Neural cell (in vitro differentiated cells): ENCODE measurements at regions not wholly inside any gene's neighbourhood (a gene's known extent, or its start where the extent isn't known, plus 50 kb on each side); places are given as distances from the start of the nearest gene placed in this dataset.

Experiments
- EP300 ChIP-seq: fragments of 450-650 bp; conservative IDR thresholded peaks from 2 replicates; pipeline ENCODE4 v1.6.1; 2014; ENCODE audit warnings: antibody characterized with exemption, mild to moderate bottlenecking, moderate library complexity; ENCODE audit not compliant: poor library complexity, severe bottlenecking
- EZH2 ChIP-seq: fragments of 200-600, 300-800 bp; shearing (Covaris generic), sonication (generic); IDR thresholded peaks from 2 replicates; pipeline ENCODE4 v1.6.1; 2014; ENCODE audit warnings: antibody characterized with exemption, low read length, borderline replicate concordance, mild to moderate bottlenecking; ENCODE audit not compliant: insufficient read depth, poor library complexity, severe bottlenecking
- MXI1 ChIP-seq: fragments of 450-650 bp; conservative IDR thresholded peaks from 2 replicates; pipeline ENCODE4 v1.6.1; 2014; ENCODE audit warnings: antibody characterized with exemption, mild to moderate bottlenecking; ENCODE audit not compliant: poor library complexity, severe bottlenecking
- TF ChIP-seq, protein P1 (sequence below): fragments of 450-650 bp; IDR thresholded peaks from 2 replicates; pipeline ENCODE4 v1.5.1; 2014; ENCODE audit warnings: antibody characterized with exemption, mild to moderate bottlenecking, moderate library complexity; ENCODE audit not compliant: poor library complexity, severe bottlenecking

DNA sequence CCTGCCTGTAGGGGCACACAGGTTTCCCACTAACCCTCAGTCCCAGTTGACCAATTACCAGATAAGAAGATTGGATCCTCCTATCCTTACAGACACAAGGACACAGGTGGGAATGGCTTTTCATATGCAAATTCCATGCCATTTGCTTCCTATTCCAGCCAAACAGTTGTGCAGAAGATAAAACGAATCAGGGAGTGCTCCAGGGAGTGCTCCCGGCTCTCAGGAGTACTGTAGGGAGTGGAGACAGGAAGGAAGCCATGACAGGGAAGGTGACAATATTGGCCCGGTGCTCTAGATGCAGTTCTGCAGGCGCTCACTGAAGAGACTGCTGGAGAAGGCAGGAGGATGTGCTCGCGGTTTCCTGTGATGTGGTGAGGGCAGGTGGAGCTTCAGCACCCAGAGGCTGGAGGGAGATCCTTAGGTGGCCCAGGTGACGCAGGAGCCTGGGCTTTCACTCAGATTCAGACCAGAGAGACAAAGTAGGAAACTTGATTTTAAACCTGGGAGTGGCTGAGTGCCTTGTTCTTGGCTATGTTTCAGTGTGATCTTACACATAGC, 260.0 kb downstream of the AUH start:
- TF ChIP-seq, protein P1, sequence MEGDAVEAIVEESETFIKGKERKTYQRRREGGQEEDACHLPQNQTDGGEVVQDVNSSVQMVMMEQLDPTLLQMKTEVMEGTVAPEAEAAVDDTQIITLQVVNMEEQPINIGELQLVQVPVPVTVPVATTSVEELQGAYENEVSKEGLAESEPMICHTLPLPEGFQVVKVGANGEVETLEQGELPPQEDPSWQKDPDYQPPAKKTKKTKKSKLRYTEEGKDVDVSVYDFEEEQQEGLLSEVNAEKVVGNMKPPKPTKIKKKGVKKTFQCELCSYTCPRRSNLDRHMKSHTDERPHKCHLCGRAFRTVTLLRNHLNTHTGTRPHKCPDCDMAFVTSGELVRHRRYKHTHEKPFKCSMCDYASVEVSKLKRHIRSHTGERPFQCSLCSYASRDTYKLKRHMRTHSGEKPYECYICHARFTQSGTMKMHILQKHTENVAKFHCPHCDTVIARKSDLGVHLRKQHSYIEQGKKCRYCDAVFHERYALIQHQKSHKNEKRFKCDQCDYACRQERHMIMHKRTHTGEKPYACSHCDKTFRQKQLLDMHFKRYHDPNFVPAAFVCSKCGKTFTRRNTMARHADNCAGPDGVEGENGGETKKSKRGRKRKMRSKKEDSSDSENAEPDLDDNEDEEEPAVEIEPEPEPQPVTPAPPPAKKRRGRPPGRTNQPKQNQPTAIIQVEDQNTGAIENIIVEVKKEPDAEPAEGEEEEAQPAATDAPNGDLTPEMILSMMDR: no peak
- TF ChIP-seq EP300 (no peak), EZH2 (no peak), MXI1 (no peak)
